ENCODE measurements at regions not wholly inside any gene's neighbourhood (a gene's known extent, or its start where the extent isn't known, plus 50 kb on each side); places are given as distances from the start of the nearest gene placed in this dataset.

DNA sequence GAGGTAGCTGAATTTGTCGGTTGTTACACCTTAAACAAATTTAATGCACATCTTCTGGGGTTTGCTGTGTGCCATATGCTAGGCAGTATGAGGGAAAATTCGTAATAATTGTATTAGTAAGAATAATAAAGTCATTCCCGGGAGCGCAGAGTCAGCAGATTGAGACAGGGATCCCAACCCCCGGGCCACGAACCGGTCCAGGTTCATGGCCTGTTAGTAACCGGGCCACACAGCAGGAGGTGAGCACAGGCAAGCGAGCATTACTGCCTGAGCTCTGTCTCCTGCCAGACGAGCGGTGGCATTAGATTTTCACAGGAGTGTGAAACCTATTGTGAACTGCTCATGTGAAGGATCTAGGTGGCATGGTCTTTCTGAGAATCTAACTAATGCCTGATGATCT is 114.9 kb downstream of the PCDH7 start:
- no peak overlapping the region for H3K4me3 ChIP-seq (ENCODE audit: low read depth, low read length)
- TF ChIP-seq, protein P1, sequence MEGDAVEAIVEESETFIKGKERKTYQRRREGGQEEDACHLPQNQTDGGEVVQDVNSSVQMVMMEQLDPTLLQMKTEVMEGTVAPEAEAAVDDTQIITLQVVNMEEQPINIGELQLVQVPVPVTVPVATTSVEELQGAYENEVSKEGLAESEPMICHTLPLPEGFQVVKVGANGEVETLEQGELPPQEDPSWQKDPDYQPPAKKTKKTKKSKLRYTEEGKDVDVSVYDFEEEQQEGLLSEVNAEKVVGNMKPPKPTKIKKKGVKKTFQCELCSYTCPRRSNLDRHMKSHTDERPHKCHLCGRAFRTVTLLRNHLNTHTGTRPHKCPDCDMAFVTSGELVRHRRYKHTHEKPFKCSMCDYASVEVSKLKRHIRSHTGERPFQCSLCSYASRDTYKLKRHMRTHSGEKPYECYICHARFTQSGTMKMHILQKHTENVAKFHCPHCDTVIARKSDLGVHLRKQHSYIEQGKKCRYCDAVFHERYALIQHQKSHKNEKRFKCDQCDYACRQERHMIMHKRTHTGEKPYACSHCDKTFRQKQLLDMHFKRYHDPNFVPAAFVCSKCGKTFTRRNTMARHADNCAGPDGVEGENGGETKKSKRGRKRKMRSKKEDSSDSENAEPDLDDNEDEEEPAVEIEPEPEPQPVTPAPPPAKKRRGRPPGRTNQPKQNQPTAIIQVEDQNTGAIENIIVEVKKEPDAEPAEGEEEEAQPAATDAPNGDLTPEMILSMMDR (IDR thresholded peaks at IDR 0.05; ENCODE audit: borderline replicate concordance, insufficient read depth, low read depth, low read length), result no peak

DNA sequence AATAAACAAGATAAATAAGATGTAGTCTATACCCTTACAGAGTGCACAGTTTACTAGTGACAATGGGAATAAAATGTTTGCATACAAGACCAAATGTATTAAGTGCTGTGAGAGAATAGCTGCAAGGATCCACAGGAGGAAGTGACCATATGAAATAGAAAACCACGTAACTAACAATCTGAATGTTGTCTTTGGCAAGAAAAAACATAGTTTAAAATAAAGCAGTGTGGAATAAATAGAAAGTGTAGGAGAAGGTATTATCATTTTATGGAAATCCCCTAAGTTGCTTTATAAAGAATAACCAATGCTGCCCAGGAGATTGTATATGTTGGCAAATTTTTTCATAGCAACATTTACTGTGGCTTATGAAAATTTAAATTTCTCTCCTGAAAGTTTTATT is 116.1 kb downstream of the PCDH7 start:
- TF ChIP-seq, protein P1 (IDR thresholded peaks at IDR 0.05; ENCODE audit: borderline replicate concordance, insufficient read depth, low read depth, low read length), result no peak
- H3K4me3 ChIP-seq (ENCODE audit: low read depth, low read length), result no peak overlapping the region

DNA sequence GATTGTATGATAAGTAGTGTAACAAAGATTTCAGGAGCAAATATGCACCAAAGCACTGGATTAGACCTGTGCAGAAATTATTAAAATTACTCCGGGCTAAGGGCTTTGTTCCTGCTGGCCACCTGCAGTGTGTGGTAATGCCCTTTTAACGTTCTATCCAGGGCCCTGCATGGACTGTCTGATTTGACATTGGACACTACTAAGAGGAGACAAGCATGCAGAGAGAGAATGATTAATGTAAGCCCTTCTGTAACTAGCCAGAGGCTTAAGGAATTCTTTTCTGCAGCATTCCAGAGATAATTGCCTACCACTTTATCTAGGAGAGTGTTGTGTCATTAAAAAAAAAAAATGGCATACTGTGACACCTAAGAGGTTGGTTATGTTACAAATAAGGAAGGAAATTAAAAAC is 117.0 kb downstream of the PCDH7 start:
- H3K4me3 ChIP-seq (ENCODE audit: low read depth, low read length), result no peak overlapping the region
- TF ChIP-seq, protein P1 (IDR thresholded peaks at IDR 0.05; ENCODE audit: borderline replicate concordance, insufficient read depth, low read depth, low read length), result no peak

DNA sequence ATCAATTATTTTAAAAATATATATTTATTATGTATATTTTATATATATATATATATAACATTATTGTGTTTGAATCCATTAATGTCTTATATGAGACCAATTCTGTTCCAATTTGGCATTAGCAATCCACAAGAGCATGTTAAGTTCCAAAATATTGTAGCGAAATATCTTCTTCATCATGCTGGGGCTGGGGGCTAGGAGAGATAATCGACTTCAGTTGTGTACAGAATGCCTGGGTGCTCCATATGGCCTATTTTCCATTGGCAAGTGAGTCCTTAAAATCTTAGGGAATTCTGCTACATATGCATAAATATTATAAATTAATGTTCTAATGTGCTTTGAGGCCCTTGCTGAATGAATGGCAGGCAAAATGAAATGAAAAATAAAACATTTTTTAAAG is 117.7 kb downstream of the PCDH7 start:
- H3K4me3 ChIP-seq (ENCODE audit: low read depth, low read length), result no peak overlapping the region

DNA sequence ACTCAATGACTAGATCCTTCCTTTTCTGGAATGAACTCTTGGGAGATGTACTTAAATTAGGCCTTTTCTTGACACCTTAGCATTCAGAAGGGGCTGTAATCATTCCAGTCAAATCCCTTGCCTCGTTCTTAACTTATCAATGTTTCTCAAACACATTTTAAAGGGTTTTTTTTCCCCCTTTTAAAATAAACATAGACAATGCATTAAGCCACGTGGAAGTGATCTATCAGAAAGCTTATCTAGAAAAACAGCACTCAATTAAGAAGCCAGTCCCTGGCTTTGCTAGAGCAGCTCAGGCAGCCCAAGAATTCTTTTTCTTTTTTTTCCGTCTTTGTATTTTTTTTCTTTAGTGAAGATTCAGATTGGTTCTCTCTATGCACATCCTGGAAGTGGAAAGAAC is 118.2 kb downstream of the PCDH7 start:
- TF ChIP-seq, protein P1 (IDR thresholded peaks at IDR 0.05; ENCODE audit: borderline replicate concordance, insufficient read depth, low read depth, low read length), result no peak
- no peak overlapping the region for H3K4me3 ChIP-seq (ENCODE audit: low read depth, low read length)

More for the DNA sequence above, 117.7 kb downstream of the PCDH7 start:
- TF ChIP-seq, protein P1 (IDR thresholded peaks at IDR 0.05; ENCODE audit: borderline replicate concordance, insufficient read depth, low read depth, low read length), result no peak

DNA sequence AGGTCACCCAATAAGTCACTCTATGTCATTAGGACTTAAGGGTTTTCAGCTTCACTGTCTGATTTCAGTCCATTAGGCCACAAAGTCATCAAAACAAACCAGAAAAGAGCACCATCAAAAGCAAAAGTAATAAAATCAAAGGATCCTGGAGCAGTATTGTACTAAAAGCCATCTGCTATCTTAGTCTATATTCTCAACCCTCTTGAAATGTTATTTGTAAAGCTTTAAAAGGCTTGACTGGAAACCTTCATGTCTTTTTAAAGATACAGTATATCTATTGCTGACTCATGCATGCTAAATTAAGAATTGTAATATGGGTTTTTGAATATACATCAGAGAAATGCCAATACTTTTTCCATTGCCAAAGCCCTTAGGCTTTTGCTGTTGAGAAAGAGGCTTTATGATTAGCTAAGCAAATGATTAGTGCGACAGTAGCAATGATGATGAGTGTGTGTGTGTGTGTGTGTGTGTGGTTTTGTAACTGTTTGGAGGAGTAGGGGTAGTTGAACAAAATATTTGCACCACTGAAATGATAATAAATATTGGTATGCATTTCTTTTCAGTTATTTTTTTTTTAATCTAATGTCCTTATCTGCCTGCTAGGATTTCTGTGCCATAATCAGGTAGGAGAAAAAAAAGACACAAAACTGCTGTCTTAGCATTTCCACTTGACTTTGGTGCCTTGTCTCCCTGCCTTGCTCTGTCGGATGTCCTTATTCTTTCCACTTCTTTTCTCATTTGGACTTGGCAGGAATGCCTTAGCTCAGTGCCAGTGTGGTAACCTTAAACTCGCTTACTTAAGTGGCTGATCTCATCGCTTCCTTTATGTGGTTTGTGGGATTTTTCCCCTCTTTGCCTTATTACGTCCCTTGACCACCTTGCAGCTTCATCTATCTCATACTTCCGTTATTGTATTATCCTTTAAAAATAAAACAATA is 119.7 kb downstream of the PCDH7 start:
- TF ChIP-seq, protein P1 (IDR thresholded peaks at IDR 0.05; ENCODE audit: borderline replicate concordance, insufficient read depth, low read depth, low read length), result no peak

DNA sequence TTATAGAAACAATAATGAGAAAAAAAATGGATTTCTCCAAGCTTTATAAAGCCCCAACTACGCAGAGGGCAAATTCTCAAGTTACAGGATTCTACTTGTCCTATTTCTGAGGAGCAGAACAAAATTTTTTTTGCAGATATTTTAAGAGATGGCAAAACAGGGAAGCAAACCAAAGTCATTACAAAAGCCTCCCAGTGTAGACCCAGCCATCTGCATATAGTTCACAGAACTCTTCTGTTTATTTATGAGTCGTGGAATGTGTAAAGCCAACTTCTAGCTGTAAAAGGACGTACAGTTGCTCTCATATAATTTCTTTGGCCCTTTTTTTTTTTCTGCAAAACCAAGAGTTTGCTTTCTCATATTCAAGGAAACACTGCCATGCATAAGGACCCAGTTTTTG is 120.4 kb downstream of the PCDH7 start:
- no peak overlapping the region for H3K4me3 ChIP-seq (ENCODE audit: low read depth, low read length)
- TF ChIP-seq, protein P1 (IDR thresholded peaks at IDR 0.05; ENCODE audit: borderline replicate concordance, insufficient read depth, low read depth, low read length), result no peak

More for the DNA sequence above, 119.7 kb downstream of the PCDH7 start:
- no peak overlapping the region for H3K4me3 ChIP-seq (ENCODE audit: low read depth, low read length)

Measured in GM12875 (cell line).